Adrenal gland (tissue), 9 donors: ENCODE measurements at regions not wholly inside any gene's neighbourhood (a gene's known extent, or its start where the extent isn't known, plus 50 kb on each side); places are given as distances from the start of the nearest gene placed in this dataset.
"Not testable (repeated sequence)": the region's sequence is repeated elsewhere in the genome, so short reads cannot be mapped to it uniquely, and the experiment has no call there.

Experiments
- DNase-seq, 7 donors: peaks; one replicate each; pipeline ENCODE4 v3.0.0-alpha.2; 2019 to 2020
- H3K27ac ChIP-seq, 5 donors: fragments of 200-600 bp; sonication (generic) in 4 of 5; 1 replicate in 3 of 5; 2 replicates in 2 of 5; pipeline versions ENCODE4 v1.5.1 to v1.8.0; 2016 to 2020; ENCODE audit warnings: mild to moderate bottlenecking in 1 of 5
- H3K27me3 ChIP-seq: fragments of 200-600 bp; 2 replicates; pipeline ENCODE4 v1.8.0; 2021
- H3K36me3 ChIP-seq, 2 donors: fragments of 200-600 bp; replicated peaks in 1 of 2; 1 replicate in 1 of 2; 2 replicates in 1 of 2; pipeline versions ENCODE4 v1.5.1 to v1.8.0; 2018 to 2022
- H3K4me1 ChIP-seq, 2 donors: fragments of 200-600 bp; replicated peaks in 1 of 2; 1 replicate in 1 of 2; 2 replicates in 1 of 2; pipeline versions ENCODE4 v1.5.1 to v1.8.0; 2018 to 2021
- H3K4me3 ChIP-seq, 4 donors: fragments of 200-600 bp; sonication (generic) in 3 of 4; one replicate each; pipeline ENCODE4 v1.5.1; 2016 to 2018
- H3K9me3 ChIP-seq, 3 donors: fragments of 200-600 bp; sonication (generic) in 1 of 3; replicated peaks in 1 of 3; 1 replicate in 2 of 3; 2 replicates in 1 of 3; pipeline versions ENCODE4 v1.5.1 to v1.8.0; 2016 to 2021
- CTCF ChIP-seq, 6 experiments: fragments of 450-650 bp in 4 of 6; fragments of 200-600 bp in 2 of 6; sonication (generic) in 1 of 6; IDR thresholded peaks; 1 replicate in 5 of 6; 2 replicates in 1 of 6; pipeline versions ENCODE4 v1.5.1 to v1.8.0; 2016 to 2021; ENCODE audit warnings: antibody characterized with exemption in 6 of 6, mild to moderate bottlenecking in 2 of 6, moderate library complexity in 1 of 6
- POLR2A ChIP-seq, 2 donors: fragments of 450-650 bp; IDR thresholded peaks; one replicate each; pipeline ENCODE4 v1.6.1; 2017; ENCODE audit warnings: antibody characterized with exemption in 2 of 2, mild to moderate bottlenecking in 2 of 2, moderate library complexity in 1 of 2
- WGBS, 4 donors: extraction: QIAGEN DNeasy Blood & Tissue Kit in 2 of 4; methylation state at CpG; one replicate each; pipeline versions ENCODE4 v1.1.5 to v1.1.7; 2013 to 2017; 5-methylcytosine and 5-hydroxymethylcytosine counted together
- intact Hi-C, 2 donors: fragments of 100-400 bp; cut with DNase I; formaldehyde crosslinking; loops; one replicate each; pipeline versions ENCODE4 v1.14.1 to v1.15.0; 2022 to 2023
- donor health status: healthy with polysubstance abuse.
- donor health status: Bipolar disorder and iron deficiency.
- donor health status: DM: yes; HTN: yes; CAD: no.
- donor health status: DM: no; HTN: no; CAD: no.
- donor health status: DM: no; HTN: no; CAD: no.

- no peak for DNase-seq
- H3K27ac ChIP-seq: no peak overlapping the region
- H3K4me1 ChIP-seq: no peaks in the 10 kb centered on the region
- H3K27me3 ChIP-seq: no peaks in the 10 kb centered on the region
- H3K9me3 ChIP-seq: no peaks in the 10 kb centered on the region
- H3K36me3 ChIP-seq: no peaks in the 10 kb centered on the region
- intact Hi-C loops: no loop called here
- no peak overlapping the region for H3K4me3 ChIP-seq
- TF ChIP-seq POLR2A (IDR thresholded peaks at IDR 0.05): no peak
- TF ChIP-seq CTCF (IDR thresholded peaks at IDR 0.05): no peak
- WGBS, 4 donors: 61 to 72% (median 66%) methylated on average over 2 of the region's 2 CpGs
Observed at GRCh38 chr16:7239547-7239946, 93.1 kb upstream of the RBFOX1 start.

GRCh38 chr16:7236824-7237410 lies 95.7 kb upstream of the RBFOX1 start:
- intact Hi-C loops: no loop called here
- H3K9me3 ChIP-seq: no peaks in the 10 kb centered on the region
- no peak for DNase-seq
- WGBS, 4 donors: 55 to 75% (median 71%) methylated on average over 6 of the region's 6 CpGs
- no peak overlapping the region for H3K27ac ChIP-seq
- no peak for TF ChIP-seq CTCF (IDR thresholded peaks at IDR 0.05)
- TF ChIP-seq POLR2A (IDR thresholded peaks at IDR 0.05): no peak
- H3K4me3 ChIP-seq: no peak overlapping the region
- no peaks in the 10 kb centered on the region for H3K36me3 ChIP-seq
- no peaks in the 10 kb centered on the region for H3K27me3 ChIP-seq
- H3K4me1 ChIP-seq: no peaks in the 10 kb centered on the region

DNA sequence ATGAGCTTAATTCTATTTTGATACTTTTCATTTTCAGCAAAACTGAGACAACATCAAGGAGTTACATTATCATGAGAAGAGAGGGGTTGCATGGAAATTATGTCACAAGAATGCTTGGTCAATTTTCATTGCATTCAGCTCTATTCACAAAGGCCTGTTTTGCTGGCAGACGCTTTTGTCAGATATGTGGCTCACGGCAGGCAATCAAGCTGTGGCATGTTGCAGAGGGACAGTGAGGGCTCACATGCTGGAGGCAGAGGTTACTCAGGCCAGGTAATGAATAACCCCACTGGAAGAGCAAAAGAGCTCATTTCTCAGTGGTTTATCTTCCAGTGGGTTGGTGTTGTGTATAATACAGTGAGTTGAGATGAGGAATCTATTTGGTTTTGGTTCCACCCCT lies 98.7 kb upstream of the RBFOX1 start:
- no peak for DNase-seq
- Histone ChIP-seq H3K9me3 (no peaks in the 10 kb centered on the region), H3K36me3 (no peaks in the 10 kb centered on the region), H3K4me1 (no peaks in the 10 kb centered on the region), H3K27me3 (no peaks in the 10 kb centered on the region), H3K4me3 (no peak overlapping the region), H3K27ac (no peak overlapping the region)
- WGBS, 4 donors: 33 to 65% (median 55%) methylated on average over 2 of the region's 2 CpGs
- TF ChIP-seq POLR2A (IDR thresholded peaks at IDR 0.05) (no peak), CTCF (IDR thresholded peaks at IDR 0.05) (no peak)
- intact Hi-C loops: no loop called here

DNA sequence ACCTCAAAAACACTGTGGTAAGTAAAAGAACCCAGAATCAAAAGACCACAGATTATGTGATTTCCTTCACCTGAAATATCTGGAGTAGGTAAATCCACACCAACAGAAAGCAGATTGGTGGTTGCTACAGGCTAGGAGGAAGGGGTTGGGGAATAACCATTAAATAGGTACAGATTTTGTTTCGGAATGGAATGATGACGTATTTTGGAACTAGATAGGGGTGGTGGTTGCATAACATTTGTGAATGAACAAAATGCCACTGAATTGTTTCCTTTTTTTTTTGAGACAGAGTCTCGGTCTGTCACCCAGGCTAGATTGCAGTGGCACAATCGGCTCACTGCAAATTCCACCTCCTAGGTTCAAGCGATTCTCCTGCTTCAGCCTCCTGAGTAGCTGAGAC lies 100.9 kb upstream of the RBFOX1 start:
- TF ChIP-seq CTCF (IDR thresholded peaks at IDR 0.05) (no peak), POLR2A (IDR thresholded peaks at IDR 0.05) (no peak)
- Histone ChIP-seq H3K9me3 (no peaks in the 10 kb centered on the region), H3K4me3 (no peak overlapping the region), H3K27me3 (no peaks in the 10 kb centered on the region), H3K4me1 (no peaks in the 10 kb centered on the region), H3K36me3 (no peaks in the 10 kb centered on the region), H3K27ac (no peak overlapping the region)
- intact Hi-C loops: no loop called here
- 75 to 87% (median 83%) methylated on average over 5 of the region's 5 CpGs for WGBS, 4 donors
- no peak for DNase-seq

- H3K9me3 ChIP-seq, DNase-seq, H3K27ac ChIP-seq, H3K4me1 ChIP-seq, H3K27me3 ChIP-seq, H3K36me3 ChIP-seq, H3K4me3 ChIP-seq, intact Hi-C loops: not testable (repeated sequence)
- 53 to 79% (median 67%) methylated on average over 3 of the region's 3 CpGs for WGBS, 4 donors
Observed at GRCh38 chr16:7229433-7230218, 103.0 kb upstream of the RBFOX1 start.
